ENCODE measurements at regions not wholly inside any gene's neighbourhood (a gene's known extent, or its start where the extent isn't known, plus 50 kb on each side); places are given as distances from the start of the nearest gene placed in this dataset.

- TF ChIP-seq CTCF (IDR thresholded peaks at IDR 0.05) = no peak
- no peak for TF ChIP-seq POLR2AphosphoS5 (IDR thresholded peaks at IDR 0.05)
- no peak for TF ChIP-seq EP300 (IDR thresholded peaks at IDR 0.05)
- TF ChIP-seq POLR2A (IDR thresholded peaks at IDR 0.05) = no peak
Measured at GRCh38 chrX:116384406-116384954, 51.9 kb upstream of the SLC6A14 start.
